ENCODE measurements at regions not wholly inside any gene's neighbourhood (a gene's known extent, or its start where the extent isn't known, plus 50 kb on each side); places are given as distances from the start of the nearest gene placed in this dataset.

- intact Hi-C loops (cut with micrococcal nuclease) = no loop called here
These were observed 106.8 kb upstream of the SPRY2 start for GRCh38 chr13:80447747-80448146.

GRCh38 chr13:80444240-80445015 lies 103.5 kb upstream of the SPRY2 start:
- intact Hi-C loops (cut with micrococcal nuclease) = no loop called here

- intact Hi-C loops (cut with micrococcal nuclease) = no loop called here
These were observed 101.7 kb upstream of the SPRY2 start for GRCh38 chr13:80442609-80443008.

- intact Hi-C loops (cut with micrococcal nuclease) = no loop called here
These were observed 101.0 kb upstream of the SPRY2 start for GRCh38 chr13:80441968-80442367.

GRCh38 chr13:80438521-80438920 lies 97.6 kb upstream of the SPRY2 start:
- intact Hi-C loops (cut with micrococcal nuclease) = no loop called here

GRCh38 chr13:80437231-80437630 lies 96.3 kb upstream of the SPRY2 start:
- intact Hi-C loops (cut with micrococcal nuclease) = no loop called here

- intact Hi-C loops (cut with micrococcal nuclease) = no loop called here
These were observed 95.7 kb upstream of the SPRY2 start for GRCh38 chr13:80436571-80437169.

GRCh38 chr13:80430561-80430960 lies 89.6 kb upstream of the SPRY2 start:
- intact Hi-C loops (cut with micrococcal nuclease) = no loop called here

GRCh38 chr13:80428349-80429096 lies 87.6 kb upstream of the SPRY2 start:
- intact Hi-C loops (cut with micrococcal nuclease) = no loop called here

GRCh38 chr13:80419416-80419815 lies 78.5 kb upstream of the SPRY2 start:
- intact Hi-C loops (cut with micrococcal nuclease) = no loop called here

GRCh38 chr13:80413611-80414010 lies 72.7 kb upstream of the SPRY2 start:
- intact Hi-C loops (cut with micrococcal nuclease) = no loop called here

- intact Hi-C loops (cut with micrococcal nuclease) = no loop called here
These were observed 67.3 kb upstream of the SPRY2 start for GRCh38 chr13:80408270-80408669.

- intact Hi-C loops (cut with micrococcal nuclease) = no loop called here
These were observed 60.0 kb upstream of the SPRY2 start for GRCh38 chr13:80400865-80401426.

GRCh38 chr13:80400164-80400864 lies 59.4 kb upstream of the SPRY2 start:
- intact Hi-C loops (cut with micrococcal nuclease) = no loop called here

- intact Hi-C loops (cut with micrococcal nuclease) = no loop called here
These were observed 58.6 kb upstream of the SPRY2 start for GRCh38 chr13:80399340-80400163.

Measured in T-helper 2 cell treated with Interferon-gamma antibody and Interleukin-4, amounts not matched to agents 100 ng/mL and 5 ng/mL, for 36 hours (primary cell).